ENCODE measurements at regions not wholly inside any gene's neighbourhood (a gene's known extent, or its start where the extent isn't known, plus 50 kb on each side); places are given as distances from the start of the nearest gene placed in this dataset.

- no peaks in the 10 kb centered on the region for H3K27me3 ChIP-seq (ENCODE audit: insufficient read depth, low read depth, low read length)
- TF ChIP-seq EP300 (conservative IDR thresholded peaks at IDR 0.05; ENCODE audit: poor library complexity, severe bottlenecking) (no peak), MXI1 (conservative IDR thresholded peaks at IDR 0.05; ENCODE audit: poor library complexity, severe bottlenecking) (no peak), POLR2AphosphoS5 (IDR thresholded peaks at IDR 0.05) (no peak), SMC3 (conservative IDR thresholded peaks at IDR 0.05; ENCODE audit: poor library complexity) (no peak), EZH2 (IDR thresholded peaks at IDR 0.05; ENCODE audit: borderline replicate concordance, insufficient read depth, low read length, poor library complexity, severe bottlenecking) (no peak), TAF1 (IDR thresholded peaks at IDR 0.05; ENCODE audit: low read depth) (no peak), RAD21 (conservative IDR thresholded peaks at IDR 0.05) (no peak)
- TF ChIP-seq, protein P1, sequence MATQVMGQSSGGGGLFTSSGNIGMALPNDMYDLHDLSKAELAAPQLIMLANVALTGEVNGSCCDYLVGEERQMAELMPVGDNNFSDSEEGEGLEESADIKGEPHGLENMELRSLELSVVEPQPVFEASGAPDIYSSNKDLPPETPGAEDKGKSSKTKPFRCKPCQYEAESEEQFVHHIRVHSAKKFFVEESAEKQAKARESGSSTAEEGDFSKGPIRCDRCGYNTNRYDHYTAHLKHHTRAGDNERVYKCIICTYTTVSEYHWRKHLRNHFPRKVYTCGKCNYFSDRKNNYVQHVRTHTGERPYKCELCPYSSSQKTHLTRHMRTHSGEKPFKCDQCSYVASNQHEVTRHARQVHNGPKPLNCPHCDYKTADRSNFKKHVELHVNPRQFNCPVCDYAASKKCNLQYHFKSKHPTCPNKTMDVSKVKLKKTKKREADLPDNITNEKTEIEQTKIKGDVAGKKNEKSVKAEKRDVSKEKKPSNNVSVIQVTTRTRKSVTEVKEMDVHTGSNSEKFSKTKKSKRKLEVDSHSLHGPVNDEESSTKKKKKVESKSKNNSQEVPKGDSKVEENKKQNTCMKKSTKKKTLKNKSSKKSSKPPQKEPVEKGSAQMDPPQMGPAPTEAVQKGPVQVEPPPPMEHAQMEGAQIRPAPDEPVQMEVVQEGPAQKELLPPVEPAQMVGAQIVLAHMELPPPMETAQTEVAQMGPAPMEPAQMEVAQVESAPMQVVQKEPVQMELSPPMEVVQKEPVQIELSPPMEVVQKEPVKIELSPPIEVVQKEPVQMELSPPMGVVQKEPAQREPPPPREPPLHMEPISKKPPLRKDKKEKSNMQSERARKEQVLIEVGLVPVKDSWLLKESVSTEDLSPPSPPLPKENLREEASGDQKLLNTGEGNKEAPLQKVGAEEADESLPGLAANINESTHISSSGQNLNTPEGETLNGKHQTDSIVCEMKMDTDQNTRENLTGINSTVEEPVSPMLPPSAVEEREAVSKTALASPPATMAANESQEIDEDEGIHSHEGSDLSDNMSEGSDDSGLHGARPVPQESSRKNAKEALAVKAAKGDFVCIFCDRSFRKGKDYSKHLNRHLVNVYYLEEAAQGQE (IDR thresholded peaks at IDR 0.05; ENCODE audit: borderline replicate concordance) = no peak
- TF ChIP-seq, protein P2, sequence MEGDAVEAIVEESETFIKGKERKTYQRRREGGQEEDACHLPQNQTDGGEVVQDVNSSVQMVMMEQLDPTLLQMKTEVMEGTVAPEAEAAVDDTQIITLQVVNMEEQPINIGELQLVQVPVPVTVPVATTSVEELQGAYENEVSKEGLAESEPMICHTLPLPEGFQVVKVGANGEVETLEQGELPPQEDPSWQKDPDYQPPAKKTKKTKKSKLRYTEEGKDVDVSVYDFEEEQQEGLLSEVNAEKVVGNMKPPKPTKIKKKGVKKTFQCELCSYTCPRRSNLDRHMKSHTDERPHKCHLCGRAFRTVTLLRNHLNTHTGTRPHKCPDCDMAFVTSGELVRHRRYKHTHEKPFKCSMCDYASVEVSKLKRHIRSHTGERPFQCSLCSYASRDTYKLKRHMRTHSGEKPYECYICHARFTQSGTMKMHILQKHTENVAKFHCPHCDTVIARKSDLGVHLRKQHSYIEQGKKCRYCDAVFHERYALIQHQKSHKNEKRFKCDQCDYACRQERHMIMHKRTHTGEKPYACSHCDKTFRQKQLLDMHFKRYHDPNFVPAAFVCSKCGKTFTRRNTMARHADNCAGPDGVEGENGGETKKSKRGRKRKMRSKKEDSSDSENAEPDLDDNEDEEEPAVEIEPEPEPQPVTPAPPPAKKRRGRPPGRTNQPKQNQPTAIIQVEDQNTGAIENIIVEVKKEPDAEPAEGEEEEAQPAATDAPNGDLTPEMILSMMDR (IDR thresholded peaks at IDR 0.05; ENCODE audit: poor library complexity, severe bottlenecking) = no peak
- no peaks in the 10 kb centered on the region for H4K20me1 ChIP-seq (ENCODE audit: insufficient read depth)
Observed at GRCh38 chr15:61605343-61605742, 376.2 kb upstream of the RORA start.

GRCh38 chr15:61598655-61599054 is 369.6 kb upstream of the RORA start:
- H3K4me2 ChIP-seq (ENCODE audit: low read length) = no peak overlapping the region
- no peaks in the 10 kb centered on the region for H3F3A ChIP-seq (ENCODE audit: insufficient read depth, low read length, poor library complexity, severe bottlenecking)
- no peaks in the 10 kb centered on the region for H3K36me3 ChIP-seq (ENCODE audit: insufficient read depth, low read length)
- H3K27me3 ChIP-seq (ENCODE audit: insufficient read depth, low read depth, low read length) = no peaks in the 10 kb centered on the region
- H3K4me3 ChIP-seq (ENCODE audit: low read length) = no peak overlapping the region
- no peaks in the 10 kb centered on the region for H3K9me3 ChIP-seq (ENCODE audit: low read length)
- H4K20me1 ChIP-seq (ENCODE audit: insufficient read depth) = no peaks in the 10 kb centered on the region
- H3K79me2 ChIP-seq (replicated peaks; ENCODE audit: insufficient read depth, low read length) = no peaks in the 10 kb centered on the region
- H3K9me2 ChIP-seq (ENCODE audit: insufficient read depth, low read length) = no peaks in the 10 kb centered on the region
- no peak overlapping the region for H3K9ac ChIP-seq (ENCODE audit: low read length)
- H2AFZ ChIP-seq (ENCODE audit: low read depth, low read length) = no peak overlapping the region
- H3K27ac ChIP-seq (ENCODE audit: low read length) = no peak overlapping the region
- TF ChIP-seq EP300 (conservative IDR thresholded peaks at IDR 0.05; ENCODE audit: poor library complexity, severe bottlenecking) = no peak
- TF ChIP-seq TAF1 (IDR thresholded peaks at IDR 0.05; ENCODE audit: low read depth) = no peak
- no peak for TF ChIP-seq SMC3 (conservative IDR thresholded peaks at IDR 0.05; ENCODE audit: poor library complexity)
- TF ChIP-seq, protein P2 (IDR thresholded peaks at IDR 0.05; ENCODE audit: poor library complexity, severe bottlenecking) = no peak
- TF ChIP-seq, protein P1 (IDR thresholded peaks at IDR 0.05; ENCODE audit: borderline replicate concordance) = no peak
- TF ChIP-seq POLR2AphosphoS5 (IDR thresholded peaks at IDR 0.05) = no peak

More at GRCh38 chr15:61605343-61605742, 376.2 kb upstream of the RORA start:
- H3F3A ChIP-seq (ENCODE audit: insufficient read depth, low read length, poor library complexity, severe bottlenecking) = no peaks in the 10 kb centered on the region
- no peak overlapping the region for H3K9ac ChIP-seq (ENCODE audit: low read length)
- H3K36me3 ChIP-seq (ENCODE audit: insufficient read depth, low read length) = no peaks in the 10 kb centered on the region
- no peak overlapping the region for H3K4me3 ChIP-seq (ENCODE audit: low read length)
- H3K79me2 ChIP-seq (replicated peaks; ENCODE audit: insufficient read depth, low read length) = no peaks in the 10 kb centered on the region
- no peak overlapping the region for H3K4me2 ChIP-seq (ENCODE audit: low read length)
- H3K27ac ChIP-seq (ENCODE audit: low read length) = no peak overlapping the region
- no peaks in the 10 kb centered on the region for H3K9me2 ChIP-seq (ENCODE audit: insufficient read depth, low read length)
- no peaks in the 10 kb centered on the region for H3K9me3 ChIP-seq (ENCODE audit: low read length)
- H2AFZ ChIP-seq (ENCODE audit: low read depth, low read length) = no peak overlapping the region

Data from neural cell (in vitro differentiated cells).